ENCODE measurements at regions not wholly inside any gene's neighbourhood (a gene's known extent, or its start where the extent isn't known, plus 50 kb on each side); places are given as distances from the start of the nearest gene placed in this dataset.

DNA sequence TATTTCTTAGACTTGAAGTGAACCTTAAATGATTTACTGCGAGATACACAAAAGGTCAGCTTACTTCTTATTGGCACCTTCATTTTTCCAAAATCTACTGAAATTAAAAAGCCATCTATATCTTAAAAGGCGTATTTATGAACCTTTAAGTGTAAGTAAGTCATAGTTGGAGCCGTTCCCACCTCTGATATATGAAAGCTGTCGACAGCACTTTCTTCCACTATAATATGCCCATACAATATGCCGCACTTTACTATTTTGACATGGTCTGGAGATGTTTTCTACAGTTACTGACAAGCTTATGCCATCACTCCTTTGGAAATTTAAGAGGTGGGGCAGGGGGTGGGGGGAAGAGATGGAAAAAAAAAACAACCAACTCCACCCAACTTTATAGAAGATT is 155.3 kb downstream of the PHETA1 start:
- Histone ChIP-seq H3K9ac (no peak overlapping the region), H3K27ac (no peak overlapping the region), H3K4me3 (IDR thresholded peaks at IDR 0.05; ENCODE audit: insufficient read depth, low read depth, low read length) (no peak overlapping the region), H3K36me3 (ENCODE audit: insufficient read depth) (no peaks in the 10 kb centered on the region), H2AFZ (ENCODE audit: low read depth) (no peak overlapping the region), H3K4me2 (no peak overlapping the region), H4K20me1 (ENCODE audit: insufficient read depth) (no peaks in the 10 kb centered on the region), H3K27me3 (ENCODE audit: insufficient read depth, low read depth) (peaks cover 10% of the 10 kb centered on the region; the same call in 1 of the 2 replicates), H3K79me2 (ENCODE audit: insufficient read depth, low read depth) (no peaks in the 10 kb centered on the region), H3K4me1 (ENCODE audit: low read depth, poor library complexity, severe bottlenecking) (no peaks in the 10 kb centered on the region)
- TF ChIP-seq, protein P1, sequence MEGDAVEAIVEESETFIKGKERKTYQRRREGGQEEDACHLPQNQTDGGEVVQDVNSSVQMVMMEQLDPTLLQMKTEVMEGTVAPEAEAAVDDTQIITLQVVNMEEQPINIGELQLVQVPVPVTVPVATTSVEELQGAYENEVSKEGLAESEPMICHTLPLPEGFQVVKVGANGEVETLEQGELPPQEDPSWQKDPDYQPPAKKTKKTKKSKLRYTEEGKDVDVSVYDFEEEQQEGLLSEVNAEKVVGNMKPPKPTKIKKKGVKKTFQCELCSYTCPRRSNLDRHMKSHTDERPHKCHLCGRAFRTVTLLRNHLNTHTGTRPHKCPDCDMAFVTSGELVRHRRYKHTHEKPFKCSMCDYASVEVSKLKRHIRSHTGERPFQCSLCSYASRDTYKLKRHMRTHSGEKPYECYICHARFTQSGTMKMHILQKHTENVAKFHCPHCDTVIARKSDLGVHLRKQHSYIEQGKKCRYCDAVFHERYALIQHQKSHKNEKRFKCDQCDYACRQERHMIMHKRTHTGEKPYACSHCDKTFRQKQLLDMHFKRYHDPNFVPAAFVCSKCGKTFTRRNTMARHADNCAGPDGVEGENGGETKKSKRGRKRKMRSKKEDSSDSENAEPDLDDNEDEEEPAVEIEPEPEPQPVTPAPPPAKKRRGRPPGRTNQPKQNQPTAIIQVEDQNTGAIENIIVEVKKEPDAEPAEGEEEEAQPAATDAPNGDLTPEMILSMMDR (conservative IDR thresholded peaks at IDR 0.05; ENCODE audit: low read depth, low read length): no peak

DNA sequence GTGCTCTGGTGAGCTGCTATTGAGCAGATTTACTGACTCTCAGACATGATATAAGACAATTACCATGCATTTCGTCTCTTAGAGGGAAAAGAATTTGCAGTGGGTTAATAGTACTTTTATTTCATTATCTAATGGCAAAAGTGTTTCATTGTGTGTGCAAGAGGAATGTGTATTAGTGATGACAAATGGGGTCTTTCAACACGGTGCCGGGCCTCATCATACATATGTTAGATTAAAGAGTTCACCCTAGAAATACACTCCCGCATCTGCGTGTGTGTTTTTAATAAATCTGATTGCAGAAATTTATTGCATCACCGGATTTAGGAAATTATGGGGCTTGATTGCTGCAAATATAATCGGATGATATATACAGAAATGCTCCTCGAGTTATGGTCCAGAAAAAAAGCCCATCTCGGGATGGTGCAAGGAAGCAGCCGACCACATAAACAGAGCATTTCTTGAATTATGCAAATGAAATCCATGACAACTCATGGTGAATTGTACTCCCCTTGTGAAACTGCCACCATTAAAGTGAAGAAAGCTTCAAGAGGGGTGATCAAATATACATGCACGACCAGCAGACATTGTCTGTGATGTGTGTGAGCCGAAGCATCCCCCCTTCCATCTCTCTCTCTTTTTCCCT is 156.0 kb downstream of the PHETA1 start:
- no peak overlapping the region for H3K27ac ChIP-seq
- peaks cover 10% of the 10 kb centered on the region; the same call in 1 of the 2 replicates for H3K27me3 ChIP-seq (ENCODE audit: insufficient read depth, low read depth)
- TF ChIP-seq, protein P1 (conservative IDR thresholded peaks at IDR 0.05; ENCODE audit: low read depth, low read length): no peak

DNA sequence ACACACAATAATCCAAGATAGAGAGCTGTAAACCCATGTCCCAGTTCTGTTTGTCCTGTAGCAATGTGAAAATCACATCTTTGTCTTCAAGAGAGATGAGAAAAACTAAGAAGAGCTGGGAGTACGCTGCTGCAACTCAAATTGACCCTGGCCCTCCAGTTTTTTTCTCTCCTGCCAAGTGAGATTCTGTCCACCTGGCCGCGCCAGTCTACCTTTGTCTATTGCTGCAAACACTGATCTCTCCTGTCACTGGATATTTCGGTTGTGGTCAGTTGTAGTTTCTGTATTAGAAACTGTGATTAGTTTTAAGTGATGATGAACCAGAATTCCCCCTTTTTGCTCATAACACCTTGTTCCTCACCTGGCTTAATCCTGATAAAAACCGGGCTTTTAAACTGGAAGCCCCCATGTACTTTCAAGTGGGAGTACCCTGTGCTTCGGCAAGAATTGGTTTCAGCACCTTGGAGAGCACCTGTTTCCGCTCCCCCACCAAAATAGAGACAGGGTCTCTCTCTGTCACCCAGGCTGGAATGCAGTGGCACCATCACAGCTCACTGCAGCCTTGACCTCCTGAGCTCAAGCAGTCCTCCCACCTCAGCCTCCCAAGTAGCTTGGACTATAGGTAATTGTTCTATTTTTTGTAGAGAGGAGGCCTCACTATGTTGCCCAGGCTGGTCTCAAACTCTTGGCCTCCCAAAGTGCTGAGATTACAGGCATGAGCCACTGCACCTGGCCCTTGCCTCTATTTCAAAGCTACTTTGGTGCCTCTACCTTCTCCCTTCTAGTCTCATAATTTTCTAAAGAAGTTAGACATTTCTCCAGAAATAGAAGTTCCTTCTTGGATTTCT is 156.8 kb downstream of the PHETA1 start:
- Histone ChIP-seq H3K4me1 (ENCODE audit: low read depth, poor library complexity, severe bottlenecking) (no peaks in the 10 kb centered on the region), H4K20me1 (ENCODE audit: insufficient read depth) (no peaks in the 10 kb centered on the region), H3K79me2 (ENCODE audit: insufficient read depth, low read depth) (no peaks in the 10 kb centered on the region)

More for the DNA sequence above, 156.0 kb downstream of the PHETA1 start:
- no peak overlapping the region for H3K4me3 ChIP-seq (IDR thresholded peaks at IDR 0.05; ENCODE audit: insufficient read depth, low read depth, low read length)
- no peaks in the 10 kb centered on the region for H3K79me2 ChIP-seq (ENCODE audit: insufficient read depth, low read depth)
- no peaks in the 10 kb centered on the region for H4K20me1 ChIP-seq (ENCODE audit: insufficient read depth)
- no peaks in the 10 kb centered on the region for H3K4me1 ChIP-seq (ENCODE audit: low read depth, poor library complexity, severe bottlenecking)
- H3K4me2 ChIP-seq: no peak overlapping the region
- no peak overlapping the region for H3K9ac ChIP-seq
- no peaks in the 10 kb centered on the region for H3K36me3 ChIP-seq (ENCODE audit: insufficient read depth)
- H2AFZ ChIP-seq (ENCODE audit: low read depth): no peak overlapping the region

DNA sequence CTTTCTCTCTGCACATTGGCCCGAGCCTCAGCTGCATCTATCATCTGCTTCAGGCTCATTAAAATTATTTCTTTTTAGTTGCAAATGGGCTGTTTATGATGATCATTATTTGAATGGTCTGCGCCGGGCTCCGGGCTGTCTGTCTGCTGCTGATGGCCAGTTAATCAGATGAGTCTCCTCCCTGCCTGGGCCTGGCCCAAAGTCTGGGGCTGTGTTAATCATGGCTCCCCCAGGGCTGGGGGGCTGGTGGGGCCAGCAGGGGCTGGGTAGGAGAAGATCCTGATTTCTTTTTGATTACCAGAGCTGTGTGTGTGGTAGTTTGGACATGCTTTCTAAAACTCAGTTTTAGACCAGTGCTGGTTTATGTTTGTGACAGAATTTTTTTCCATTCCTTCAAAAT is 159.1 kb downstream of the PHETA1 start:
- Histone ChIP-seq H3K27me3 (ENCODE audit: insufficient read depth, low read depth) (peaks cover 9% of the 10 kb centered on the region; the same call in 1 of the 2 replicates), H3K27ac (no peak overlapping the region), H4K20me1 (ENCODE audit: insufficient read depth) (no peaks in the 10 kb centered on the region), H2AFZ (ENCODE audit: low read depth) (no peak overlapping the region), H3K79me2 (ENCODE audit: insufficient read depth, low read depth) (no peaks in the 10 kb centered on the region), H3K4me1 (ENCODE audit: low read depth, poor library complexity, severe bottlenecking) (no peaks in the 10 kb centered on the region), H3K36me3 (ENCODE audit: insufficient read depth) (no peaks in the 10 kb centered on the region), H3K9ac (no peak overlapping the region), H3K4me2 (no peak overlapping the region), H3K4me3 (IDR thresholded peaks at IDR 0.05; ENCODE audit: insufficient read depth, low read depth, low read length) (no peak overlapping the region)
- TF ChIP-seq, protein P1 (conservative IDR thresholded peaks at IDR 0.05; ENCODE audit: low read depth, low read length): no peak

More for the DNA sequence above, 156.8 kb downstream of the PHETA1 start:
- Histone ChIP-seq H2AFZ (ENCODE audit: low read depth) (no peak overlapping the region), H3K27me3 (ENCODE audit: insufficient read depth, low read depth) (peaks cover 14% of the 10 kb centered on the region; the same call in 1 of the 2 replicates), H3K9ac (no peak overlapping the region), H3K4me2 (no peak overlapping the region), H3K4me3 (IDR thresholded peaks at IDR 0.05; ENCODE audit: insufficient read depth, low read depth, low read length) (no peak overlapping the region), H3K36me3 (ENCODE audit: insufficient read depth) (no peaks in the 10 kb centered on the region), H3K27ac (no peak overlapping the region)
- TF ChIP-seq, protein P1 (conservative IDR thresholded peaks at IDR 0.05; ENCODE audit: low read depth, low read length): no peak
